AG04449 (cell line): ENCODE measurements at regions not wholly inside any gene's neighbourhood (a gene's known extent, or its start where the extent isn't known, plus 50 kb on each side); places are given as distances from the start of the nearest gene placed in this dataset.

Source experiments
- CTCF ChIA-PET: fragments of 350-600 bp; formaldehyde crosslinking; extraction: SDS; loops from one replicate; lab custom pipeline; 2021; ENCODE audit warnings: antibody characterized with exemption; lab: Yijun Ruan, JAX
- POLR2A ChIA-PET: fragments of 400-600, 350-600 bp; formaldehyde crosslinking; extraction: SDS; loops from one replicate; lab custom pipeline; 2020; ENCODE audit warnings: antibody characterized with exemption, inconsistent platforms; lab: Yijun Ruan, JAX
- DNase-seq: peaks from one replicate; pipeline ENCODE4 v3.0.0-alpha.2; 2010; ENCODE audit warnings: low read depth, low spot score
- H3K4me3 ChIP-seq: 2 replicates; pipeline ENCODE4 v1.5.1; 2011; ENCODE audit warnings: low read depth, mild to moderate bottlenecking, control low read depth, low read length
- TF ChIP-seq, protein P1 (sequence below): IDR thresholded peaks from one replicate; pipeline ENCODE4 v1.5.1; 2011; ENCODE audit warnings: mild to moderate bottlenecking, moderate library complexity, low read length, control low read depth, inconsistent platforms; ENCODE audit not compliant: insufficient read depth; ENCODE audit errors: missing control alignments

- ChIA-PET POLR2A (no interaction called here), CTCF (no interaction called here)
- TF ChIP-seq, protein P1, sequence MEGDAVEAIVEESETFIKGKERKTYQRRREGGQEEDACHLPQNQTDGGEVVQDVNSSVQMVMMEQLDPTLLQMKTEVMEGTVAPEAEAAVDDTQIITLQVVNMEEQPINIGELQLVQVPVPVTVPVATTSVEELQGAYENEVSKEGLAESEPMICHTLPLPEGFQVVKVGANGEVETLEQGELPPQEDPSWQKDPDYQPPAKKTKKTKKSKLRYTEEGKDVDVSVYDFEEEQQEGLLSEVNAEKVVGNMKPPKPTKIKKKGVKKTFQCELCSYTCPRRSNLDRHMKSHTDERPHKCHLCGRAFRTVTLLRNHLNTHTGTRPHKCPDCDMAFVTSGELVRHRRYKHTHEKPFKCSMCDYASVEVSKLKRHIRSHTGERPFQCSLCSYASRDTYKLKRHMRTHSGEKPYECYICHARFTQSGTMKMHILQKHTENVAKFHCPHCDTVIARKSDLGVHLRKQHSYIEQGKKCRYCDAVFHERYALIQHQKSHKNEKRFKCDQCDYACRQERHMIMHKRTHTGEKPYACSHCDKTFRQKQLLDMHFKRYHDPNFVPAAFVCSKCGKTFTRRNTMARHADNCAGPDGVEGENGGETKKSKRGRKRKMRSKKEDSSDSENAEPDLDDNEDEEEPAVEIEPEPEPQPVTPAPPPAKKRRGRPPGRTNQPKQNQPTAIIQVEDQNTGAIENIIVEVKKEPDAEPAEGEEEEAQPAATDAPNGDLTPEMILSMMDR: no peak
- H3K4me3 ChIP-seq: no peak overlapping the region
- no peak for DNase-seq
Measured at GRCh38 chr18:24949908-24950307, 402.1 kb downstream of the ZNF521 start.

DNA sequence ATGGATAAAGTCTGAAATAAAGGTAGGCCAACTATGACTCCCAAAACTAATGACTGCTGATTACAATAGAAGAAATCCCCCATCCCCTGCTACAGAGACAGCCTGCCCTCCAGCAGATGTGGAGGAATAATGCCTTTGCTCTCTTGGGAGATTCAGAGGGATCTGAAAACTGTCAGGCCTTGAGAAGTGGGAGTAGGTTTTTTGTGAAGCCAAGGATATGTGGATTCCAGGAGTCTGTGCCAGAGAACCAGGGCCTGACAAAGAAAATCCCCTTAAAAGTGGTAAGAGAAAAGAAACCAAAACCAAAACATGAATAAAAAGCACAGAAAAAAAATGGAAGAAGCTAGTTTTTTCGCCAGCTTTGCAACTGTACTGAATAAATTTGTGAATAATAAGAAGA, 397.6 kb downstream of the ZNF521 start:
- no peak for DNase-seq
- H3K4me3 ChIP-seq: no peak overlapping the region
- TF ChIP-seq, protein P1: no peak
- POLR2A ChIA-PET: no interaction called here
- CTCF ChIA-PET: no interaction called here

GRCh38 chr18:24958001-24958400, 394.0 kb downstream of the ZNF521 start:
- ChIA-PET POLR2A (no interaction called here), CTCF (no interaction called here)
- TF ChIP-seq, protein P1: no peak
- no peak overlapping the region for H3K4me3 ChIP-seq
- DNase-seq: no peak

DNA sequence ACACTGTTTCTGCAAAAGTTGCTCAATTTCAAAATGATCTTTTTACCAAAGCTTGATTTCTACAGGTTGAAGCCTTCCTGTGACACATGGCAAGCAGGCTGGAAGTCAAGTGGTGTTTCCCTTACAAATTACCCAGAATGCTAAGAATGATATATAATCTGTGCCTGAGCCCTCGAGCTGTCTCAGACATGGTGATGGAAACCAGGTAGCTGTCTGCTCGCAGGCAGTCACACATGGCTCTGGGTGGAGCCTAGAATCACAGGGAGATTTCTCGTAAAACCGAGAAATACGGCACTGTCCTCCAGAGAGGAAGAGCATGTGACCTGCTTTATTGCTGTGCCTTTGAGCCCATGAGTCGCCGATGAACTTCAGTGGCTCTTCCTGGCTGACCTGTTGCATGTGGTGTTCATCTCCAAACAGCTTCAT, 392.9 kb downstream of the ZNF521 start:
- TF ChIP-seq, protein P1: no peak
- CTCF ChIA-PET: no interaction called here
- no peak overlapping the region for H3K4me3 ChIP-seq
- POLR2A ChIA-PET: no interaction called here
- DNase-seq: no peak

- TF ChIP-seq, protein P1: no peak
- POLR2A ChIA-PET: no interaction called here
- DNase-seq: no peak
- CTCF ChIA-PET: no interaction called here
- H3K4me3 ChIP-seq: no peak overlapping the region
Measured at GRCh38 chr18:24964216-24964615, 387.8 kb downstream of the ZNF521 start.

DNA sequence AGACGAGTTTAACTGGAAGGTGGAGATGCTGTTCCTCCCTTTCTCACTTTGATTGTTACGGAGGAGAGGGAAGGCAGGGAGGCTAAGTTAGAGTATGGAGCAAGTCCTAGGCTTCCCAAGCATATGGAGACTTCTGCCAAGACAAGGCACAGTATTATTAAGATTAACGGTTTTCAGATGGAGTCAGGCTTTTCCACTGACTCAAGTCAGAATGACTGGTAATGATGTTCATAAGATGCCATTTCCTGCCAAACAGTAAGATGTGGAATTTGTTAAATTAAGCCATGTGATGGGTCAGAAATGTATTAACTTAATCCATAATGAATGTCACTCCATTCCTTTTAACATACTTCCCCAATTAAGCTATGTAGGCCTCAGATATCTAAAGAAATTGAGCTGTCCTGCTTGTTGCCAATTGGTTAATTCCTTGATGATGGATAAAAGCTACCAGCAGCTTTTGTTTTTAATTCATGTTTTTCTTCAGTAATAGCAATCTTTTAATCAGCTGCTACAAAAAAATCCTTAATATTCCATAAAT, 383.7 kb downstream of the ZNF521 start:
- ChIA-PET POLR2A (no interaction called here), CTCF (no interaction called here)
- H3K4me3 ChIP-seq: no peak overlapping the region
- peak; percentile 37 for DNase-seq
- TF ChIP-seq, protein P1: no peak
